ENCODE measurements at regions not wholly inside any gene's neighbourhood (a gene's known extent, or its start where the extent isn't known, plus 50 kb on each side); places are given as distances from the start of the nearest gene placed in this dataset.

DNA sequence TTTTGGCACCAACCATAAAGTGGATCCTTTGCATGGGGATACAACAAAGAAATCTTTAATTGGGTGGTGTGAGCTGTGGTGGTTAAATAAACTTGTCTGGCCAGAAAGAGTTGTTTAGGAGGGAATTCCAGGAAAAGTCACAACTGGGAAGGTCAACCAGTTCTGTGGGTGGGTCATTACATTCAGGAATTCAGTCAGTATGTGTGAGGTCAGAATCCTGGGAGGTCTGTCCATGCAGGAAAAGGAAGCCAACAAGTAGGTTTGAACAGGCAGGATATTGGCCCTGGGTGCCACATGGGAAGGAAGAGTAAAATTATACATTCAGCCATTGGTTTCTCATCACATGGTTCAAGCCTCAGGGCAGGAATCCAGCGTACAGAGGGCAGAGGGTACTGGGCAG is 162.3 kb upstream of the ADAMTS5 start:
- Histone ChIP-seq H3K4me3 (ENCODE audit: control insufficient read depth in 1 of 7, extremely low read depth in 1 of 7, insufficient read depth in 4 of 7, low read depth in 2 of 7, low read length in 6 of 7) (no peak overlapping the region), H3K4me1 (ENCODE audit: control extremely low read depth in 1 of 4, control insufficient read depth in 4 of 4, insufficient read depth in 4 of 4, low read length in 3 of 4) (no peaks in the 10 kb centered on the region), H3K27me3 (replicated peaks in 2 of 5; ENCODE audit: control insufficient read depth in 4 of 5, insufficient read depth in 5 of 5, low read length in 4 of 5) (no peaks in the 10 kb centered on the region), H3K27ac (ENCODE audit: insufficient read depth in 1 of 2, low read depth in 1 of 2, low read length in 2 of 2, poor library complexity in 1 of 2, severe bottlenecking in 2 of 2) (no peak overlapping the region), H3K36me3 (ENCODE audit: control insufficient read depth in 4 of 4, insufficient read depth in 4 of 4, low read length in 3 of 4) (no peaks in the 10 kb centered on the region), H3K9me3 (ENCODE audit: control extremely low read depth in 1 of 5, control insufficient read depth in 4 of 5, insufficient read depth in 2 of 5, low read depth in 1 of 5, low read length in 4 of 5) (no peaks in the 10 kb centered on the region)
- POLR2A ChIA-PET: no interaction called here
- WGBS (ENCODE audit: insufficient coverage): 89% methylated on average over 1 of the region's 1 CpG
- DNase-seq: no peak
- CTCF ChIA-PET: interaction anchor here (0.7 kb wide), 1 partner anchor 29 kb away, joined by 3 read pairs; no protein-coding TSS in a partner anchor

DNA sequence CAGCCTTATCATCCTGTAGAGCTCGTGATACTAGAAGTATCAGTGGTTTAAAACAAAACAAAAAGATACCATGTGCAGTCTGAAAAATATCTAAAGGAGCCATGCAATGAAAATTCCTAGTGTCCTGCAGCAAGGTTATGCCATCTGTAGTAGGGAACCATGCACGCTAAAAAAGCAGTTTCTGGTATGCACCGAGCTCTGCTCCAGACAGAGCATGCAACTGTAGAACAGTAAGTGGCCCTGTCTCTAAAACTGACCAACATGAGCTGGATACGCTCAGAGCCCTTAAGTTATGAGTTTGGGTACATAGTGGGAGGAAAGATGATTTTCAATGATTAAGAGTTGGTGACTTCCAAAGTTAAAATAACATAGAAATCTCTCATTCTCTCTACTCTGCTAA is 159.3 kb upstream of the ADAMTS5 start:
- WGBS (ENCODE audit: insufficient coverage): 89% methylated on average over 3 of the region's 4 CpGs
- DNase-seq: no peak
- CTCF ChIA-PET: no interaction called here

DNA sequence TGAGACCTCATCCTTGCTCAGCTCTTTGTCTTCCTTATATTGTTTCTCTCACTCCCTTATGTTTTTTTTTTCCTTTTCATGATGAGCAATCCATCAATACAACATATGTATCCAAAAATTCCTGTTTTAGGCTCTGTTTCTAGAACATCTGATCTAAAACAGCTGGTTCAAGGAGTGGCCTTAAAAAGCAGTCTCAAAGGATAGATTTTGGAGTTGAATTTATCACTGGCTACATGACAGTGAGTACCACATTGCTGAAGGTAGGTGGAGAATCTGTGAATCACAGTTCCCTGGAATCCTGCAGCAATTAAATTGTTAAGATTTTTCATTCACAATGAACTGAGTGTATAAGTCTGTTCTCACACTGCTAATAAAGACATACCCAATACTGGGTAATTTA is 155.8 kb upstream of the ADAMTS5 start:
- H3K4me3 ChIP-seq (ENCODE audit: control insufficient read depth in 1 of 7, extremely low read depth in 1 of 7, insufficient read depth in 4 of 7, low read depth in 2 of 7, low read length in 6 of 7): no peak overlapping the region
- POLR2A ChIA-PET: no interaction called here
- no peak for DNase-seq
- H3K27ac ChIP-seq (ENCODE audit: insufficient read depth in 1 of 2, low read depth in 1 of 2, low read length in 2 of 2, poor library complexity in 1 of 2, severe bottlenecking in 2 of 2): no peak overlapping the region
- no peaks in the 10 kb centered on the region for H3K36me3 ChIP-seq (ENCODE audit: control insufficient read depth in 4 of 4, insufficient read depth in 4 of 4, low read length in 3 of 4)
- H3K9me3 ChIP-seq (ENCODE audit: control extremely low read depth in 1 of 5, control insufficient read depth in 4 of 5, insufficient read depth in 2 of 5, low read depth in 1 of 5, low read length in 4 of 5): no peaks in the 10 kb centered on the region
- no peaks in the 10 kb centered on the region for H3K27me3 ChIP-seq (replicated peaks in 2 of 5; ENCODE audit: control insufficient read depth in 4 of 5, insufficient read depth in 5 of 5, low read length in 4 of 5)
- H3K4me1 ChIP-seq (ENCODE audit: control extremely low read depth in 1 of 4, control insufficient read depth in 4 of 4, insufficient read depth in 4 of 4, low read length in 3 of 4): no peaks in the 10 kb centered on the region
- CTCF ChIA-PET: no interaction called here

More for the DNA sequence above, 159.3 kb upstream of the ADAMTS5 start:
- H3K27ac ChIP-seq (ENCODE audit: insufficient read depth in 1 of 2, low read depth in 1 of 2, low read length in 2 of 2, poor library complexity in 1 of 2, severe bottlenecking in 2 of 2): no peak overlapping the region
- H3K4me3 ChIP-seq (ENCODE audit: control insufficient read depth in 1 of 7, extremely low read depth in 1 of 7, insufficient read depth in 4 of 7, low read depth in 2 of 7, low read length in 6 of 7): no peak overlapping the region
- H3K27me3 ChIP-seq (replicated peaks in 2 of 5; ENCODE audit: control insufficient read depth in 4 of 5, insufficient read depth in 5 of 5, low read length in 4 of 5): no peaks in the 10 kb centered on the region
- H3K36me3 ChIP-seq (ENCODE audit: control insufficient read depth in 4 of 4, insufficient read depth in 4 of 4, low read length in 3 of 4): no peaks in the 10 kb centered on the region
- POLR2A ChIA-PET: no interaction called here
- no peaks in the 10 kb centered on the region for H3K4me1 ChIP-seq (ENCODE audit: control extremely low read depth in 1 of 4, control insufficient read depth in 4 of 4, insufficient read depth in 4 of 4, low read length in 3 of 4)
- H3K9me3 ChIP-seq (ENCODE audit: control extremely low read depth in 1 of 5, control insufficient read depth in 4 of 5, insufficient read depth in 2 of 5, low read depth in 1 of 5, low read length in 4 of 5): no peaks in the 10 kb centered on the region

- H3K4me1 ChIP-seq (ENCODE audit: control extremely low read depth in 1 of 4, control insufficient read depth in 4 of 4, insufficient read depth in 4 of 4, low read length in 3 of 4): no peaks in the 10 kb centered on the region
- ChIA-PET CTCF (no interaction called here), POLR2A (no interaction called here)
- no peaks in the 10 kb centered on the region for H3K9me3 ChIP-seq (ENCODE audit: control extremely low read depth in 1 of 5, control insufficient read depth in 4 of 5, insufficient read depth in 2 of 5, low read depth in 1 of 5, low read length in 4 of 5)
- no peak for DNase-seq
- H3K4me3 ChIP-seq (ENCODE audit: control insufficient read depth in 1 of 7, extremely low read depth in 1 of 7, insufficient read depth in 4 of 7, low read depth in 2 of 7, low read length in 6 of 7): no peak overlapping the region
- no CpG with 5 or more reads among the region's 2 CpGs for WGBS (ENCODE audit: insufficient coverage)
- H3K27ac ChIP-seq (ENCODE audit: insufficient read depth in 1 of 2, low read depth in 1 of 2, low read length in 2 of 2, poor library complexity in 1 of 2, severe bottlenecking in 2 of 2): no peak overlapping the region
- H3K27me3 ChIP-seq (replicated peaks in 2 of 5; ENCODE audit: control insufficient read depth in 4 of 5, insufficient read depth in 5 of 5, low read length in 4 of 5): no peaks in the 10 kb centered on the region
- no peaks in the 10 kb centered on the region for H3K36me3 ChIP-seq (ENCODE audit: control insufficient read depth in 4 of 4, insufficient read depth in 4 of 4, low read length in 3 of 4)
Observed at GRCh38 chr21:27114111-27114510, 147.2 kb upstream of the ADAMTS5 start.

DNA sequence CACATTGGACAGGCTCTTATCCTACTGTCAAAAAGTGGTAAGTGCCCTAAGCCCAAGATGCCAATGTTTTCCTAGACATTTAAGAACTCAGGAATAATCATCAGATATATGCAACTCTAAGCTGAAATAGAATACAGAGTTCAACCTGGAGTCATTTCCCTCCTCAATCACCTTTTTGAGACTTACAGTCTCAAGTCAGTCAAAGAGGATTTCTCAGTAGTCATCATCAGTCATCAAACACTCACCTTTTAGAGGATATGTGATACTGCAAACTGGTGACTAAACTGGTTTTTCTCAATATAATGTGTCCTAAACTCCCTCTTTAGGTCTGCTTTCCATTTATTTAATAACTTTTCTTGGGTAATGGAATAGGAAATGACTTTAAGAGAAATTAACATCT is 145.3 kb upstream of the ADAMTS5 start:
- ChIA-PET CTCF (no interaction called here), POLR2A (no interaction called here)
- H3K4me1 ChIP-seq (ENCODE audit: control extremely low read depth in 1 of 4, control insufficient read depth in 4 of 4, insufficient read depth in 4 of 4, low read length in 3 of 4): no peaks in the 10 kb centered on the region
- H3K9me3 ChIP-seq (ENCODE audit: control extremely low read depth in 1 of 5, control insufficient read depth in 4 of 5, insufficient read depth in 2 of 5, low read depth in 1 of 5, low read length in 4 of 5): no peaks in the 10 kb centered on the region
- H3K4me3 ChIP-seq (ENCODE audit: control insufficient read depth in 1 of 7, extremely low read depth in 1 of 7, insufficient read depth in 4 of 7, low read depth in 2 of 7, low read length in 6 of 7): no peak overlapping the region
- no peak for DNase-seq
- no peaks in the 10 kb centered on the region for H3K27me3 ChIP-seq (replicated peaks in 2 of 5; ENCODE audit: control insufficient read depth in 4 of 5, insufficient read depth in 5 of 5, low read length in 4 of 5)
- no peak overlapping the region for H3K27ac ChIP-seq (ENCODE audit: insufficient read depth in 1 of 2, low read depth in 1 of 2, low read length in 2 of 2, poor library complexity in 1 of 2, severe bottlenecking in 2 of 2)
- H3K36me3 ChIP-seq (ENCODE audit: control insufficient read depth in 4 of 4, insufficient read depth in 4 of 4, low read length in 3 of 4): no peaks in the 10 kb centered on the region

DNA sequence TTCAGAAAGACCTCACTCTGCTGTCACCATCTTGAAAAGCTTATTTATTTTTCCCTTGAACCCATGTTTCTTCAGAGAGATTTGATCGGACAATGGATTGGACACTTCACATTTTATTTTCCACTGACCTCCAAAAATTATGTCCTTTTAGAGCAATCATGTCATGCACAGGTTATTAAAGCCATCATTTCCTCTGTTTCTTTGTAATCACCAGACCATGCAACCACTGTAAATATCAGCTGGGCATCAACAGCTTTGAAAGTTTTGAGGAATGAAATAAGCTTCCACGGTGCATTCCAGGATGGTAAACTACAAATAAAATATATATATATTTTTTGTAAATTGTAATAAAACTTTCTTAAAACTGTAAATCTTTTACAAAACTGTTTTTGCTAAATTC is 144.1 kb upstream of the ADAMTS5 start:
- H3K4me1 ChIP-seq (ENCODE audit: control extremely low read depth in 1 of 4, control insufficient read depth in 4 of 4, insufficient read depth in 4 of 4, low read length in 3 of 4): no peaks in the 10 kb centered on the region
- H3K27ac ChIP-seq (ENCODE audit: insufficient read depth in 1 of 2, low read depth in 1 of 2, low read length in 2 of 2, poor library complexity in 1 of 2, severe bottlenecking in 2 of 2): no peak overlapping the region
- ChIA-PET CTCF (no interaction called here), POLR2A (interaction anchor here (0.7 kb wide), 1 partner anchor 155 kb away, joined by 3 read pairs; no protein-coding TSS in a partner anchor)
- H3K9me3 ChIP-seq (ENCODE audit: control extremely low read depth in 1 of 5, control insufficient read depth in 4 of 5, insufficient read depth in 2 of 5, low read depth in 1 of 5, low read length in 4 of 5): no peaks in the 10 kb centered on the region
- whole genome bisulfite sequencing (ENCODE audit: insufficient coverage): 40% methylated on average over 1 of the region's 2 CpGs
- no peaks in the 10 kb centered on the region for H3K36me3 ChIP-seq (ENCODE audit: control insufficient read depth in 4 of 4, insufficient read depth in 4 of 4, low read length in 3 of 4)
- no peaks in the 10 kb centered on the region for H3K27me3 ChIP-seq (replicated peaks in 2 of 5; ENCODE audit: control insufficient read depth in 4 of 5, insufficient read depth in 5 of 5, low read length in 4 of 5)
- DNase-seq: no peak
- no peak overlapping the region for H3K4me3 ChIP-seq (ENCODE audit: control insufficient read depth in 1 of 7, extremely low read depth in 1 of 7, insufficient read depth in 4 of 7, low read depth in 2 of 7, low read length in 6 of 7)

DNA sequence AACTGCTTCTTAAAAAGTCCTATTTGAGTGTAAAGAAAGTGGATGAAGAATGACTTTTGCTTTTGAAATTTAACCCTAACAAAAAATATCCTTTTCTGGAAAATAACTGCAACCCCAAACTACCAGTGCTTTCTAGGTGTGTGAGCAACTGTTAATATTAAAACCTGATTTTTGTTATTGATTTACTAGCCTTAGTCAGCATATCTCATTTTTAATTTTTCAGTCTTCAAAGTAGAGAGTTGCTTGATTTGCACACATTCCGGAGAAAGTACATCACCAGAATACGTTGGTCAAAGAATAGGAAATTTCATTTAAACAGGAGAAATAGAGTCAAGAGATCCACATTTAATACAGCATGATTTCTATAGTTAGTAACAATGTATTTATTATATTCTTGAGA is 141.8 kb upstream of the ADAMTS5 start:
- WGBS (ENCODE audit: insufficient coverage): no CpG with 5 or more reads among the region's 2 CpGs
- POLR2A ChIA-PET: no interaction called here

GRCh38 chr21:27108228-27108627 is 141.3 kb upstream of the ADAMTS5 start:
- ChIA-PET POLR2A (no interaction called here), CTCF (no interaction called here)
- no CpG with 5 or more reads among the region's 1 CpG for WGBS (ENCODE audit: insufficient coverage)
- Histone ChIP-seq H3K27ac (ENCODE audit: insufficient read depth in 1 of 2, low read depth in 1 of 2, low read length in 2 of 2, poor library complexity in 1 of 2, severe bottlenecking in 2 of 2) (no peak overlapping the region), H3K27me3 (replicated peaks in 2 of 5; ENCODE audit: control insufficient read depth in 4 of 5, insufficient read depth in 5 of 5, low read length in 4 of 5) (no peaks in the 10 kb centered on the region), H3K4me1 (ENCODE audit: control extremely low read depth in 1 of 4, control insufficient read depth in 4 of 4, insufficient read depth in 4 of 4, low read length in 3 of 4) (no peaks in the 10 kb centered on the region), H3K9me3 (ENCODE audit: control extremely low read depth in 1 of 5, control insufficient read depth in 4 of 5, insufficient read depth in 2 of 5, low read depth in 1 of 5, low read length in 4 of 5) (no peaks in the 10 kb centered on the region), H3K4me3 (ENCODE audit: control insufficient read depth in 1 of 7, extremely low read depth in 1 of 7, insufficient read depth in 4 of 7, low read depth in 2 of 7, low read length in 6 of 7) (no peak overlapping the region), H3K36me3 (ENCODE audit: control insufficient read depth in 4 of 4, insufficient read depth in 4 of 4, low read length in 3 of 4) (no peaks in the 10 kb centered on the region)
- no peak for DNase-seq

More for the DNA sequence above, 141.8 kb upstream of the ADAMTS5 start:
- H3K27ac ChIP-seq (ENCODE audit: insufficient read depth in 1 of 2, low read depth in 1 of 2, low read length in 2 of 2, poor library complexity in 1 of 2, severe bottlenecking in 2 of 2): no peak overlapping the region
- DNase-seq: no peak
- no peaks in the 10 kb centered on the region for H3K36me3 ChIP-seq (ENCODE audit: control insufficient read depth in 4 of 4, insufficient read depth in 4 of 4, low read length in 3 of 4)
- H3K4me3 ChIP-seq (ENCODE audit: control insufficient read depth in 1 of 7, extremely low read depth in 1 of 7, insufficient read depth in 4 of 7, low read depth in 2 of 7, low read length in 6 of 7): no peak overlapping the region
- CTCF ChIA-PET: no interaction called here
- no peaks in the 10 kb centered on the region for H3K9me3 ChIP-seq (ENCODE audit: control extremely low read depth in 1 of 5, control insufficient read depth in 4 of 5, insufficient read depth in 2 of 5, low read depth in 1 of 5, low read length in 4 of 5)
- no peaks in the 10 kb centered on the region for H3K27me3 ChIP-seq (replicated peaks in 2 of 5; ENCODE audit: control insufficient read depth in 4 of 5, insufficient read depth in 5 of 5, low read length in 4 of 5)
- H3K4me1 ChIP-seq (ENCODE audit: control extremely low read depth in 1 of 4, control insufficient read depth in 4 of 4, insufficient read depth in 4 of 4, low read length in 3 of 4): no peaks in the 10 kb centered on the region

Measured in common myeloid progenitor, CD34-positive (primary cell).